ENCODE measurements at regions not wholly inside any gene's neighbourhood (a gene's known extent, or its start where the extent isn't known, plus 50 kb on each side); places are given as distances from the start of the nearest gene placed in this dataset.

- TF ChIP-seq CTCF (IDR thresholded peaks at IDR 0.05; ENCODE audit: low read depth, low read length), result no peak
- H3K4me3 ChIP-seq (ENCODE audit: low read depth, low read length), result no peak overlapping the region
Measured at GRCh38 chr9:13446286-13446937, 166.9 kb upstream of the MPDZ start.

- no peak overlapping the region for H3K4me3 ChIP-seq (ENCODE audit: low read depth, low read length)
- no peak for TF ChIP-seq CTCF (IDR thresholded peaks at IDR 0.05; ENCODE audit: low read depth, low read length)
Measured at GRCh38 chr9:13445103-13445500, 165.6 kb upstream of the MPDZ start.

- H3K4me3 ChIP-seq (ENCODE audit: low read depth, low read length), result no peak overlapping the region
- TF ChIP-seq CTCF (IDR thresholded peaks at IDR 0.05; ENCODE audit: low read depth, low read length), result no peak
Measured at GRCh38 chr9:13444245-13445102, 165.0 kb upstream of the MPDZ start.

- H3K4me3 ChIP-seq (ENCODE audit: low read depth, low read length), result no peak overlapping the region
- no peak for TF ChIP-seq CTCF (IDR thresholded peaks at IDR 0.05; ENCODE audit: low read depth, low read length)
Measured at GRCh38 chr9:13443346-13444244, 164.1 kb upstream of the MPDZ start.

- TF ChIP-seq CTCF (IDR thresholded peaks at IDR 0.05; ENCODE audit: low read depth, low read length), result no peak
- no peak overlapping the region for H3K4me3 ChIP-seq (ENCODE audit: low read depth, low read length)
Measured at GRCh38 chr9:13439685-13440476, 160.4 kb upstream of the MPDZ start.

GRCh38 chr9:13437866-13438265 is 158.4 kb upstream of the MPDZ start:
- H3K4me3 ChIP-seq (ENCODE audit: low read depth, low read length), result no peak overlapping the region
- no peak for TF ChIP-seq CTCF (IDR thresholded peaks at IDR 0.05; ENCODE audit: low read depth, low read length)

Data from WI38 (cell line).